Stimulated activated CD4-positive, alpha-beta T cell treated with anti-CD3 and anti-CD28 coated beads, Interleukin-1b, Interleukin-23, amount 100 ng/mL, for 24 hours (primary cell): ENCODE measurements at regions not wholly inside any gene's neighbourhood (a gene's known extent, or its start where the extent isn't known, plus 50 kb on each side); places are given as distances from the start of the nearest gene placed in this dataset.
A peak's percentile ranks its signal among the peaks of the same experiment; 100 is the strongest.
"Not testable (repeated sequence)": the region's sequence is repeated elsewhere in the genome, so short reads cannot be mapped to it uniquely, and the experiment has no call there.

Experiments used
- DNase-seq, 4 experiments: peaks; one replicate each; pipeline ENCODE4 v3.0.0-alpha.2; 2020; ENCODE audit warnings: low read depth in 4 of 4, low spot score in 1 of 4

GRCh38 chr17:52451294-52451861 is 292.9 kb upstream of the CA10 start:
- DNase-seq: no peak

- DNase-seq: no peak
Measured at GRCh38 chr17:52442350-52442749, 283.8 kb upstream of the CA10 start.

GRCh38 chr17:52420555-52421078 is 262.1 kb upstream of the CA10 start:
- DNase-seq: no peak

- DNase-seq: no peak
Measured at GRCh38 chr17:52419229-52419641, 260.7 kb upstream of the CA10 start.

GRCh38 chr17:52410781-52411180 is 252.3 kb upstream of the CA10 start:
- no peak for DNase-seq

GRCh38 chr17:52409222-52409621 is 250.7 kb upstream of the CA10 start:
- DNase-seq: not testable (repeated sequence)

- no peak for DNase-seq
Measured at GRCh38 chr17:52395308-52395707, 236.8 kb upstream of the CA10 start.

GRCh38 chr17:52390422-52390821 is 231.9 kb upstream of the CA10 start:
- no peak for DNase-seq

- no peak for DNase-seq
Measured at GRCh38 chr17:52389632-52390031, 231.1 kb upstream of the CA10 start.

GRCh38 chr17:52388941-52389340 is 230.4 kb upstream of the CA10 start:
- no peak for DNase-seq

- DNase-seq: no peak
Measured at GRCh38 chr17:52384695-52385094, 226.2 kb upstream of the CA10 start.

- DNase-seq: peak in 1 of 4 experiments; percentile 4
Measured at GRCh38 chr17:52383493-52384100, 225.1 kb upstream of the CA10 start.

GRCh38 chr17:52378860-52379259 is 220.3 kb upstream of the CA10 start:
- DNase-seq: no peak

GRCh38 chr17:52376137-52376536 is 217.6 kb upstream of the CA10 start:
- no peak for DNase-seq

- DNase-seq: no peak
Measured at GRCh38 chr17:52368886-52369285, 210.4 kb upstream of the CA10 start.

GRCh38 chr17:52357854-52358253 is 199.3 kb upstream of the CA10 start:
- no peak for DNase-seq

GRCh38 chr17:52336796-52337195 is 178.3 kb upstream of the CA10 start:
- no peak for DNase-seq

GRCh38 chr17:52306314-52306713 is 147.8 kb upstream of the CA10 start:
- DNase-seq: no peak

GRCh38 chr17:52298881-52299280 is 140.4 kb upstream of the CA10 start:
- no peak for DNase-seq

- no peak for DNase-seq
Measured at GRCh38 chr17:52297230-52298010, 138.9 kb upstream of the CA10 start.

GRCh38 chr17:52294301-52294700 is 135.8 kb upstream of the CA10 start:
- no peak for DNase-seq

GRCh38 chr17:52287611-52288010 is 129.1 kb upstream of the CA10 start:
- no peak for DNase-seq
